ENCODE measurements at regions not wholly inside any gene's neighbourhood (a gene's known extent, or its start where the extent isn't known, plus 50 kb on each side); places are given as distances from the start of the nearest gene placed in this dataset.

GRCh38 chr4:126268106-126268505 lies 953.4 kb downstream of the FAT4 start:
- Histone ChIP-seq H3K9me3 (peaks cover 5% of the 10 kb centered on the region), H3K4me3 (no peak overlapping the region), H3K4me1 (ENCODE audit: low read depth) (no peaks in the 10 kb centered on the region), H3K36me3 (ENCODE audit: low read depth) (no peaks in the 10 kb centered on the region)
- intact Hi-C loops (cut with DNase I, micrococcal nuclease): no loop called here
- ATAC-seq (no peak), DNase-seq (no peak)
- TF ChIP-seq, protein P1, sequence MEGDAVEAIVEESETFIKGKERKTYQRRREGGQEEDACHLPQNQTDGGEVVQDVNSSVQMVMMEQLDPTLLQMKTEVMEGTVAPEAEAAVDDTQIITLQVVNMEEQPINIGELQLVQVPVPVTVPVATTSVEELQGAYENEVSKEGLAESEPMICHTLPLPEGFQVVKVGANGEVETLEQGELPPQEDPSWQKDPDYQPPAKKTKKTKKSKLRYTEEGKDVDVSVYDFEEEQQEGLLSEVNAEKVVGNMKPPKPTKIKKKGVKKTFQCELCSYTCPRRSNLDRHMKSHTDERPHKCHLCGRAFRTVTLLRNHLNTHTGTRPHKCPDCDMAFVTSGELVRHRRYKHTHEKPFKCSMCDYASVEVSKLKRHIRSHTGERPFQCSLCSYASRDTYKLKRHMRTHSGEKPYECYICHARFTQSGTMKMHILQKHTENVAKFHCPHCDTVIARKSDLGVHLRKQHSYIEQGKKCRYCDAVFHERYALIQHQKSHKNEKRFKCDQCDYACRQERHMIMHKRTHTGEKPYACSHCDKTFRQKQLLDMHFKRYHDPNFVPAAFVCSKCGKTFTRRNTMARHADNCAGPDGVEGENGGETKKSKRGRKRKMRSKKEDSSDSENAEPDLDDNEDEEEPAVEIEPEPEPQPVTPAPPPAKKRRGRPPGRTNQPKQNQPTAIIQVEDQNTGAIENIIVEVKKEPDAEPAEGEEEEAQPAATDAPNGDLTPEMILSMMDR (IDR thresholded peaks at IDR 0.05): no peak

DNA sequence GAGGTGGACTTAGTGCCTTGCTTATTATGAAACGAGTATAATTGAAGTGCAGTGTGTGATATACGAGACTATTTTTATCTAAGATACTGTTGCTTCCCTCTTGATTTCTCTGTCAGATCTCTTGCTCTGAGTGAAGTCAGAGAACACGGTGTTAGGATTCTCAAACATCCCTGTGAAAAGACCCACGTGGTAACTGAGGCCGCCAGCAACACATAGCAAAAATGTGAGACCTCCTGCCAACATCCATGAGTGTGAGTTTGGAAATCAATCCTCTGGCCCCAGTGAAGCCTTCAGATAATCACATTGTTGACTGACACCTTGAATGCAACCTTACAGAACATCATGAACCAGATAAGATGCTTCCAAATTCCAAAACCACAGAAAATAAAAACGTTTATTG lies 954.4 kb downstream of the FAT4 start:
- ATAC-seq (no peak), DNase-seq (no peak)
- Histone ChIP-seq H3K9me3 (peaks cover 5% of the 10 kb centered on the region), H3K36me3 (ENCODE audit: low read depth) (no peaks in the 10 kb centered on the region), H3K4me3 (no peak overlapping the region), H3K4me1 (ENCODE audit: low read depth) (no peaks in the 10 kb centered on the region)
- intact Hi-C loops (cut with DNase I, micrococcal nuclease): no loop called here
- TF ChIP-seq, protein P1 (IDR thresholded peaks at IDR 0.05): no peak

- no peaks in the 10 kb centered on the region for H3K36me3 ChIP-seq (ENCODE audit: low read depth)
- DNase-seq: no peak
- TF ChIP-seq, protein P1 (IDR thresholded peaks at IDR 0.05): no peak
- ATAC-seq: no peak
- H3K4me1 ChIP-seq (ENCODE audit: low read depth): no peaks in the 10 kb centered on the region
- peaks cover 5% of the 10 kb centered on the region for H3K9me3 ChIP-seq
- intact Hi-C loops (cut with DNase I, micrococcal nuclease): no loop called here
- no peak overlapping the region for H3K4me3 ChIP-seq
Measured at GRCh38 chr4:126271292-126271691, 956.5 kb downstream of the FAT4 start.

GRCh38 chr4:126273746-126274145 lies 959.0 kb downstream of the FAT4 start:
- no peaks in the 10 kb centered on the region for H3K36me3 ChIP-seq (ENCODE audit: low read depth)
- no peak for DNase-seq
- TF ChIP-seq, protein P1 (IDR thresholded peaks at IDR 0.05): no peak
- no peak for ATAC-seq
- H3K4me3 ChIP-seq: no peak overlapping the region
- no peaks in the 10 kb centered on the region for H3K4me1 ChIP-seq (ENCODE audit: low read depth)
- intact Hi-C loops (cut with DNase I, micrococcal nuclease): no loop called here
- H3K9me3 ChIP-seq: peaks cover 5% of the 10 kb centered on the region

- no peaks in the 10 kb centered on the region for H3K4me1 ChIP-seq (ENCODE audit: low read depth)
- DNase-seq: no peak
- H3K36me3 ChIP-seq (ENCODE audit: low read depth): no peaks in the 10 kb centered on the region
- intact Hi-C loops (cut with DNase I, micrococcal nuclease): no loop called here
- no peak for ATAC-seq
- TF ChIP-seq, protein P1 (IDR thresholded peaks at IDR 0.05): no peak
- peaks cover 3% of the 10 kb centered on the region for H3K9me3 ChIP-seq
- no peak overlapping the region for H3K4me3 ChIP-seq
Measured at GRCh38 chr4:126291886-126292285, 977.1 kb downstream of the FAT4 start.

DNA sequence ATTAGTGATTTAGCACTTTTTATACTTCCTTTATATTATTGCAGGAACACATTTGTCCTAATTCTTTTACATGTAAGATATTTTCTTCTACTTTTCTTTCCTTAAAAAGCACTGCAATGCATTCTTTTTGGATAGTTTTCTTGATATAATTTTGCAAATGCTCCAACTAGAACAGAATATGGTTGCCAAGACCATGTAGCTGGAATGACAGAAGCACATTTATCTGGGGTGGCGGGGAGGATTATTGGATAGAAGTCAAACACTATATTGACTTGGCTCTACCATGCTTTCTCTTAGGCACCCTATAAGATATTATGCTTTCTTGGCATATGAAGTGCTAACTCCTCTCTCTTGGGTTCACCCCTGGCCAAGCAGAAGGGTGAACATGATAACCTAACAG lies 983.5 kb downstream of the FAT4 start:
- Histone ChIP-seq H3K9me3 (peaks cover 15% of the 10 kb centered on the region), H3K4me1 (ENCODE audit: low read depth) (no peaks in the 10 kb centered on the region), H3K4me3 (no peak overlapping the region), H3K36me3 (ENCODE audit: low read depth) (no peaks in the 10 kb centered on the region)
- no peak for ATAC-seq
- intact Hi-C loops (cut with DNase I, micrococcal nuclease): no loop called here
- no peak for DNase-seq
- TF ChIP-seq, protein P1 (IDR thresholded peaks at IDR 0.05): no peak
